Stomach (tissue), 4 donors: ENCODE measurements at regions not wholly inside any gene's neighbourhood (a gene's known extent, or its start where the extent isn't known, plus 50 kb on each side); places are given as distances from the start of the nearest gene placed in this dataset.

Source experiments
- CTCF ChIP-seq, 7 experiments: fragments of 450-650 bp in 4 of 7; fragments of 200-600 bp in 3 of 7; sonication (generic) in 3 of 7; IDR thresholded peaks; one replicate each; pipeline ENCODE4 v1.5.1; 2016 to 2019; ENCODE audit warnings: antibody characterized with exemption in 7 of 7, control low read depth in 2 of 7, mild to moderate bottlenecking in 1 of 7
- POLR2A ChIP-seq, 4 donors: fragments of 450-650 bp; IDR thresholded peaks; one replicate each; pipeline ENCODE4 v1.6.1; 2016; ENCODE audit warnings: antibody characterized with exemption in 4 of 4, control low read depth in 2 of 4, mild to moderate bottlenecking in 1 of 4, moderate library complexity in 1 of 4

DNA sequence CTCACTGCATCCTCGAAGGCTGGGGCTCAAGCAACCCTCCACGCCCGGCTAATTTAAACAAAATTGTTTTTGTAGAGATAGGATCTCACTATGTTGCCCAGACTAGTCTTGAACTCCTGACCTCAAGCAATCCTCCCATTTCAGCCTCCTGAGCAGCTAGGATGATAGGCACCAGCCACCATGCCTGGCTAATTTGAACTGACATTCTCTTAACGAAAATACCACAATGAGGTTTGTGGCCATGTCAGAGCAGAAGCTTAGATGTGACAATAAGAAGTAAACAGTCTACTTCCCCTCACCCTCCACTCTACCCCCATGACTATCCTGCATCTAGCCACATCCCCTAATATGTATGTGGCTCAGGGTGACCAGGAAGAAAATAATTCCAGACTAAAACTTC lies 74.8 kb upstream of the PLCB4 start:
- no peak for TF ChIP-seq POLR2A (IDR thresholded peaks at IDR 0.05)
- TF ChIP-seq CTCF (IDR thresholded peaks at IDR 0.05) = no peak
